Muscle layer of colon (tissue), 2 donors: ENCODE measurements at regions not wholly inside any gene's neighbourhood (a gene's known extent, or its start where the extent isn't known, plus 50 kb on each side); places are given as distances from the start of the nearest gene placed in this dataset.

Experiments
- H3K27ac ChIP-seq: one replicate; pipeline ENCODE4 v1.7.0; 2013; ENCODE audit warnings: low read depth, mild to moderate bottlenecking, low read length, moderate library complexity
- H3K27me3 ChIP-seq, 2 donors: one replicate each; pipeline ENCODE4 v1.7.0; 2013; ENCODE audit warnings: low read length in 2 of 2, mild to moderate bottlenecking in 2 of 2; ENCODE audit not compliant: insufficient read depth in 2 of 2, control insufficient read depth in 1 of 2
- H3K36me3 ChIP-seq: one replicate; pipeline ENCODE4 v1.7.0; 2013; ENCODE audit warnings: mild to moderate bottlenecking, low read length; ENCODE audit not compliant: insufficient read depth
- H3K4me1 ChIP-seq: one replicate; pipeline ENCODE4 v1.7.0; 2013; ENCODE audit warnings: mild to moderate bottlenecking, low read length; ENCODE audit not compliant: insufficient read depth
- H3K4me3 ChIP-seq, 2 donors: one replicate each; pipeline ENCODE4 v1.7.0; 2013; ENCODE audit warnings: low read length in 2 of 2, low read depth in 1 of 2, mild to moderate bottlenecking in 1 of 2, moderate library complexity in 1 of 2
- H3K9ac ChIP-seq: one replicate; pipeline ENCODE4 v1.7.0; 2013; ENCODE audit warnings: low read length
- H3K9me3 ChIP-seq: one replicate; pipeline ENCODE4 v1.7.0; 2013; ENCODE audit warnings: mild to moderate bottlenecking, low read length
- donor health status: abdominal sarcoma.
- donor health status: Adenocarcinoma of cecum.

- no peaks in the 10 kb centered on the region for H3K4me1 ChIP-seq
- no peaks in the 10 kb centered on the region for H3K9me3 ChIP-seq
- no peak overlapping the region for H3K27ac ChIP-seq
- no peak overlapping the region for H3K4me3 ChIP-seq
- no peaks in the 10 kb centered on the region for H3K36me3 ChIP-seq
- H3K9ac ChIP-seq: no peak overlapping the region
- H3K27me3 ChIP-seq: no peaks in the 10 kb centered on the region
Measured at GRCh38 chr10:75347186-75347585, 54.4 kb downstream of the ZNF503 start.

- Histone ChIP-seq H3K4me3 (no peak overlapping the region), H3K27me3 (no peaks in the 10 kb centered on the region), H3K27ac (no peak overlapping the region), H3K9ac (no peak overlapping the region), H3K4me1 (no peaks in the 10 kb centered on the region), H3K36me3 (no peaks in the 10 kb centered on the region), H3K9me3 (no peaks in the 10 kb centered on the region)
Measured at GRCh38 chr10:75345738-75346137, 55.8 kb downstream of the ZNF503 start.

- H3K4me1 ChIP-seq: no peaks in the 10 kb centered on the region
- no peak overlapping the region for H3K4me3 ChIP-seq
- H3K9ac ChIP-seq: no peak overlapping the region
- H3K36me3 ChIP-seq: no peaks in the 10 kb centered on the region
- no peaks in the 10 kb centered on the region for H3K27me3 ChIP-seq
- H3K9me3 ChIP-seq: no peaks in the 10 kb centered on the region
- no peak overlapping the region for H3K27ac ChIP-seq
Measured at GRCh38 chr10:75344170-75344569, 57.4 kb downstream of the ZNF503 start.

DNA sequence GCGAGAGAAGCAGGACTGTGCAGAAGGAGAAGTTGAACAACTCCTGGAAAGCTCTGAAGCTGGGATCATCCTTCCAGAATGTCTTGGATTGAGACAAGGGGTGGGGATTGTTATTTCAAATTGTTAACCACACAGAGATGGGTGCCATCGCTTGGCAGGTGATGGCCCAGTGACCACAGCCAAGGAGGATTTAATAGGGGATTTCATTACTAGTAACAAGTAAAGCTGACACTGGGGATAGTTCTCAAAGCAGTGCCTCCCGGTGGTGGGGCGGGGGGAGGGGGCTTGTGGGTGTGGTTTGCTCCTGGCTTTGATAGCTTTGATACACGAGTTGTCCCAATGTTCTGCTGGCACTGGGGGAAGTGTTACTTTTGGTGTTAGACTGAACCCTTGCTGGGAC lies 59.2 kb downstream of the ZNF503 start:
- no peaks in the 10 kb centered on the region for H3K9me3 ChIP-seq
- no peak overlapping the region for H3K27ac ChIP-seq
- H3K36me3 ChIP-seq: no peaks in the 10 kb centered on the region
- no peaks in the 10 kb centered on the region for H3K27me3 ChIP-seq
- no peaks in the 10 kb centered on the region for H3K4me1 ChIP-seq
- no peak overlapping the region for H3K9ac ChIP-seq
- H3K4me3 ChIP-seq: no peak overlapping the region

GRCh38 chr10:75335983-75336382 lies 65.6 kb downstream of the ZNF503 start:
- H3K36me3 ChIP-seq: no peaks in the 10 kb centered on the region
- no peaks in the 10 kb centered on the region for H3K4me1 ChIP-seq
- no peak overlapping the region for H3K9ac ChIP-seq
- no peaks in the 10 kb centered on the region for H3K27me3 ChIP-seq
- no peak overlapping the region for H3K27ac ChIP-seq
- H3K9me3 ChIP-seq: no peaks in the 10 kb centered on the region
- H3K4me3 ChIP-seq: no peak overlapping the region

DNA sequence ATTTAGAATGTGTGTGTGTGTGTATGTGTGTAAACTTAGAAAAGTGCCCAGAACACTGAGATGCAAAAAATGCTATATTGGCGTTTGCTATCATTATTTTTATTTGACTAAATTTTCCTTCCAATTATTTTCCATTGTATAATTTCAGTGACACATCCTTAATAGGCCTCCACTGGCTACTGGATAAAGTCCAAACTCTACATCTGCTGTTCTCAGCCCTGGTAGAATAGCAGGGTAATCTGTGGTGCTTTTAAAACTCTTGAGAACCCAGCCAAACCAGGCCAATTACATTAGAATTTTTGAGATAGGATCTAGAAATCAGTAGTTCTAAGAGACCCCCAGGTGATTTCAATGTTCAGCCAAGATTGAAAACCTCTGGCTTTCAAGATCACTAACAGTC lies 66.4 kb downstream of the ZNF503 start:
- Histone ChIP-seq H3K4me3 (no peak overlapping the region), H3K9me3 (no peaks in the 10 kb centered on the region), H3K27ac (no peak overlapping the region), H3K9ac (no peak overlapping the region), H3K36me3 (no peaks in the 10 kb centered on the region), H3K4me1 (no peaks in the 10 kb centered on the region), H3K27me3 (no peaks in the 10 kb centered on the region)

- Histone ChIP-seq H3K9me3 (no peaks in the 10 kb centered on the region), H3K4me3 (no peak overlapping the region), H3K4me1 (no peaks in the 10 kb centered on the region)
Measured at GRCh38 chr10:75334720-75335119, 66.8 kb downstream of the ZNF503 start.

DNA sequence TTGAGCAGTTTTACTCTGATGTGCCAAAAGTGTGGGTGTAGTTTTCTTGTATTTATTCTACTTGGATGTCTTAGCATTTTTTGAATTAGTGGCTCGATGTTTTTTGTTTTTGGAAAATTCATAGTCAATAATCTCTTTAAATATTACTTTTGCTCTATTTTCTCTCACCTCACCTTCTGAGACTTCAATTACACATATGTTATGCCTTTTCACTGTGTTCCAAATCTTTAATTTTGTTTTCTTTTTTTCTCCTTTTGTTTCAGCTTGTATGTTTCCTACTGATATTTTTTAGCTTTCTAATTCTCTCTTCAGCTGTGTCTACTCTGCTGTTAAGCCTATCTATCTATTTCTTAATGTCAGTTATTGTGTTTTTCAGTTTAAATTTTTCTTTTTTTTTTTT lies 69.5 kb downstream of the ZNF503 start:
- Histone ChIP-seq H3K9me3 (no peaks in the 10 kb centered on the region), H3K27me3 (no peaks in the 10 kb centered on the region), H3K27ac (no peak overlapping the region), H3K4me3 (no peak overlapping the region), H3K9ac (no peak overlapping the region), H3K36me3 (no peaks in the 10 kb centered on the region), H3K4me1 (no peaks in the 10 kb centered on the region)

More at GRCh38 chr10:75334720-75335119, 66.8 kb downstream of the ZNF503 start:
- H3K36me3 ChIP-seq: no peaks in the 10 kb centered on the region
- H3K27ac ChIP-seq: no peak overlapping the region
- no peak overlapping the region for H3K9ac ChIP-seq
- H3K27me3 ChIP-seq: no peaks in the 10 kb centered on the region

GRCh38 chr10:75331081-75331480 lies 70.5 kb downstream of the ZNF503 start:
- H3K4me1 ChIP-seq: no peaks in the 10 kb centered on the region

GRCh38 chr10:75329190-75329745 lies 72.3 kb downstream of the ZNF503 start:
- Histone ChIP-seq H3K4me3 (no peak overlapping the region), H3K9ac (no peak overlapping the region), H3K4me1 (no peaks in the 10 kb centered on the region), H3K27me3 (no peaks in the 10 kb centered on the region), H3K27ac (no peak overlapping the region), H3K9me3 (no peaks in the 10 kb centered on the region), H3K36me3 (no peaks in the 10 kb centered on the region)

More at GRCh38 chr10:75331081-75331480, 70.5 kb downstream of the ZNF503 start:
- Histone ChIP-seq H3K4me3 (no peak overlapping the region), H3K36me3 (no peaks in the 10 kb centered on the region), H3K9me3 (no peaks in the 10 kb centered on the region), H3K27ac (no peak overlapping the region), H3K27me3 (no peaks in the 10 kb centered on the region), H3K9ac (no peak overlapping the region)

DNA sequence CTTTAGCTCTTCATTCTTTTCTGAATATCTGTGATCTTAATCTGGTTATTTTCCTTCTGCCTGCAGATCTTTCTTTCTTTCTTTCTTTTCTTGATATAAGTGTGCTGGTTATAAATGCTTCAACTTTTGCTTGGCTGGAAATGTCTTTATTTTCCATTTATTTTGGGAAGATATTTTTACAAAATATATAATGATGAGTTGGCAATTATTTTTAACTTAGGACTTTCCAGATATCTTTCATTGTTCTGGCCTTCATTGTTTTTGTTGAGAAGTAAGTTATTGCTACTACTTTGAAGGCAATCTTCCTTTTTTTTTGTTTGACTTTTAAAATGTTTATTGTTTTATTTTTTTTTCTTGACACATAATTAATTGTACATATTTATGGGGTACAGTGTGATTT lies 75.3 kb downstream of the ZNF503 start:
- H3K4me3 ChIP-seq: no peak overlapping the region
- no peaks in the 10 kb centered on the region for H3K9me3 ChIP-seq

DNA sequence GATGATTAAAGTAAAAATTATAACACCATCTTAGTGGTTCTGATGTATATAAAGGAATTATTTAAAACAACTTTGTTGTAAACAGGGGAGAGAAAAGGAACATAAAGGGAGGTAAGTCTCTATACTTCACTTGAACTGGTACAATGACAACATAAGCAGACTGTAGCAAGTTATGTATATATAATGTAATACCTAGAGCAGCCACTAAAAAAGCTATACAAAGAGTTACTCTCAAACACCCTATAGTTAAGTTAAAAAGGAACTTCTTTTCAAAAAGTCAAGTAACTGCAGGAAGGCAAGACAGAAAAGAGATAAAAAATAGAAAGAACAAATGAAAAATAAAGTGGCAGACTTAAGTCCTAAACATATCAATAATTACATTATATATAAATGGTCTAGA lies 82.3 kb downstream of the ZNF503 start:
- Histone ChIP-seq H3K9ac (no peak overlapping the region), H3K27me3 (no peaks in the 10 kb centered on the region), H3K4me3 (no peak overlapping the region), H3K4me1 (no peaks in the 10 kb centered on the region), H3K27ac (no peak overlapping the region), H3K36me3 (no peaks in the 10 kb centered on the region), H3K9me3 (no peaks in the 10 kb centered on the region)

More for the DNA sequence above, 75.3 kb downstream of the ZNF503 start:
- Histone ChIP-seq H3K4me1 (no peaks in the 10 kb centered on the region), H3K27ac (no peak overlapping the region), H3K36me3 (no peaks in the 10 kb centered on the region), H3K9ac (no peak overlapping the region), H3K27me3 (no peaks in the 10 kb centered on the region)
